ENCODE measurements at regions not wholly inside any gene's neighbourhood (a gene's known extent, or its start where the extent isn't known, plus 50 kb on each side); places are given as distances from the start of the nearest gene placed in this dataset.

- TF ChIP-seq GABPA (IDR thresholded peaks at IDR 0.05; ENCODE audit: low read depth) (no peak), POLR2AphosphoS5 (IDR thresholded peaks at IDR 0.05; ENCODE audit: low read depth) (no peak), CTCF (IDR thresholded peaks at IDR 0.05; ENCODE audit: insufficient read depth, low read length) (no peak), SPI1 (IDR thresholded peaks at IDR 0.05; ENCODE audit: borderline replicate concordance, low read depth) (no peak), REST (IDR thresholded peaks at IDR 0.05; ENCODE audit: insufficient replicate concordance, low read depth) (no peak)
- H3K27me3 ChIP-seq (ENCODE audit: insufficient read depth, poor library complexity, severe bottlenecking): no peaks in the 10 kb centered on the region
- no peak for DNase-seq (ENCODE audit: low read depth in 1 of 2, low spot score in 1 of 2)
- no peak overlapping the region for H3K4me3 ChIP-seq (replicated peaks; ENCODE audit: insufficient read depth, low read length)
- H3K27ac ChIP-seq (replicated peaks): no peak overlapping the region
Measured at GRCh38 chr20:54364365-54364764, 111.0 kb upstream of the DOK5 start.

GRCh38 chr20:54364919-54365318 is 110.5 kb upstream of the DOK5 start:
- no peaks in the 10 kb centered on the region for H3K27me3 ChIP-seq (ENCODE audit: insufficient read depth, poor library complexity, severe bottlenecking)
- H3K4me3 ChIP-seq (replicated peaks; ENCODE audit: insufficient read depth, low read length): no peak overlapping the region
- no peak overlapping the region for H3K27ac ChIP-seq (replicated peaks)
- TF ChIP-seq POLR2AphosphoS5 (IDR thresholded peaks at IDR 0.05; ENCODE audit: low read depth) (no peak), GABPA (IDR thresholded peaks at IDR 0.05; ENCODE audit: low read depth) (no peak), SPI1 (IDR thresholded peaks at IDR 0.05; ENCODE audit: borderline replicate concordance, low read depth) (no peak), REST (IDR thresholded peaks at IDR 0.05; ENCODE audit: insufficient replicate concordance, low read depth) (no peak), CTCF (IDR thresholded peaks at IDR 0.05; ENCODE audit: insufficient read depth, low read length) (no peak)
- DNase-seq (ENCODE audit: low read depth in 1 of 2, low spot score in 1 of 2): no peak

- Histone ChIP-seq H3K4me3 (replicated peaks; ENCODE audit: insufficient read depth, low read length) (no peak overlapping the region), H3K27me3 (ENCODE audit: insufficient read depth, poor library complexity, severe bottlenecking) (no peaks in the 10 kb centered on the region), H3K27ac (replicated peaks) (no peak overlapping the region)
- no peak for DNase-seq (ENCODE audit: low read depth in 1 of 2, low spot score in 1 of 2)
- TF ChIP-seq REST (IDR thresholded peaks at IDR 0.05; ENCODE audit: insufficient replicate concordance, low read depth): no peak
- TF ChIP-seq SPI1 (IDR thresholded peaks at IDR 0.05; ENCODE audit: borderline replicate concordance, low read depth): no peak
- TF ChIP-seq GABPA (IDR thresholded peaks at IDR 0.05; ENCODE audit: low read depth): no peak
- TF ChIP-seq CTCF (IDR thresholded peaks at IDR 0.05; ENCODE audit: insufficient read depth, low read length): no peak
Measured at GRCh38 chr20:54366669-54367344, 108.6 kb upstream of the DOK5 start.

Measured in HL-60 (cell line).